GM12875 (cell line): ENCODE measurements at regions not wholly inside any gene's neighbourhood (a gene's known extent, or its start where the extent isn't known, plus 50 kb on each side); places are given as distances from the start of the nearest gene placed in this dataset.

ENCODE experiments used
- H3K4me3 ChIP-seq: one replicate; pipeline ENCODE4 v1.5.1; 2011; ENCODE audit warnings: low read depth, low read length, control low read depth
- CTCF ChIP-seq: IDR thresholded peaks from 2 replicates; pipeline ENCODE4 v1.5.1; 2011; ENCODE audit warnings: low read depth, mild to moderate bottlenecking, control low read depth, inconsistent platforms, low read length, moderate library complexity, borderline replicate concordance; ENCODE audit not compliant: insufficient read depth

DNA sequence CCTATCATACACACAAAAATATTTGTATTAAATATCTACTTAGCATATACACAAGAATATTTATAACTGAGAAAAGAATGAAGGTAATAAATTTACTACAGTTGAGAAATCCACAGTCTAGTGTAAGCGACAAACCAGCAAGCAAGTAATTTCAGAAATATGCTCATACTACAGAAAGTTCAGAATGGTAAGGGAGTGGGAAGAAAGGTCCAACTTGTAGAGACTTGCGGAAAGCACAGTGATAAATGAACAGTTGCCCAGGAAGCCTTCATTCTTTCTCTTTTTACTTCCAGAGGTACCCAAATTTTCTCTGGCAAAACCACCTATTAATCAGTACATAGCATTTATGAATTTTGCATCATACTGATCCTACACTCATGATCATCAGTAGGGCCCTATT is 438.1 kb upstream of the PCDH10 start:
- H3K4me3 ChIP-seq = no peak overlapping the region
- no peak for TF ChIP-seq CTCF

DNA sequence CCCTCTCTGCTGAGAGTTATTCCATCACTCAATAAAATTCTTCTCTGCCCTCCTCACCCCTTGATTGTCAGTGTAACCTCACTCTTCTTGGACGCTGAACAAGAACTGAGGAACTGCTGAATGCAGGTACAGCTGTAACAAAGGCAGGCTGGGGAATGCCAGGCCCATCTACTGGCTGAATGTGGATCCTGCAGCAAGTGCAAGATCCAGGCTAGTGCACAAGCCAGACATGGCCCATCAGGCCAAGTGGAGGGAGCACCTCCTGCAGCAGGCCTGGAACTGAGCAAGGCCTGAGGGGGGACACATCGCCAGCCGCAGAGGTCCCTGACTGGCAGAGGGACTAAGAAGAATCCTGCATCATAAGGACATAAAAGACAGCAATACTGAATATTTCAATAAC is 411.8 kb upstream of the PCDH10 start:
- no peak overlapping the region for H3K4me3 ChIP-seq
- TF ChIP-seq CTCF = no peak

DNA sequence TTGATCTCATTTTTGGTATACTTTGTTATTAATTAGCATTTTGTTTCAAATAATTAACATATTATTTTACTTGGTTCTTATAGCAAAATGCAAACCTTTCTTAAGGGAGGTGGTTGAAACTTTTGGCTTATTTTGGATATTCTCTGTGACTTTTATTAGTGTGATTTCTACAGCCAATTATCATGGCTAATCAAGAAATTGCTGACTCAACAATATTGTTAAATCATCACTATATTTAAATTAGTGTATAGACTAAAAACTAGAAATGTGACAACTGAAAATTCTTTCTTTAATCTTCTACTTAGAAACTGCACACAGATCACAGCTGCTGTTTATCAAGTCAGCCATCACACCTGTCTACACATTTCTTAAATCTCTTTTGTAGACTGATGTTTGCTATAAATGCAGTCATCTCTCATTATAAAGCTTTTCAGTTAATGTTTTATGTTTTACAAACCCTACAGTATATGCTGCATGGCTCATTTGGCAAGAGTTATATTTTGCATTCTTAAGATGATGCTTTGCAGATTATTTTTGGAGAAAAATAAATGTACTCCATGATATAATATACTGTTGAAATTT is 389.8 kb upstream of the PCDH10 start:
- H3K4me3 ChIP-seq = no peak overlapping the region
- TF ChIP-seq CTCF = no peak

DNA sequence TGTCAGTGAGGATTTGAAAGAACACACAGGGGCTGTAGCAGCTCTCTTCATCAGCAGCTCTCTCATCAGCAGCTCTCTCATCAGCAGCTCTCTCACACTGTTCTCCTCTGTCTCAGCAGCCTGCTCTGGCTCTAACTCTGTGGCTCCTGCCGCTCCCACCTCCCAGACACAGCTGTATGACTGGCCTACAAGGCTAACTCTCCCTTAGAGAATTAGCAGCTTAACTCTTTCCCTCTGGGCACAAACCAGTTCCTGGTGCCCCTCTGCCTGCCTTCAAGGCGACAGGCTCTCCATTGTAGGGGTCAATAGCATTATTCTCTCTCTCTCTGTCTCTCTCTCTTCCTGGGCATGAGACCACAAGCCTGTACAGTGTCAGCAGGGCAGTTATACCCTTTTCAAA is 385.6 kb upstream of the PCDH10 start:
- no peak overlapping the region for H3K4me3 ChIP-seq
- TF ChIP-seq CTCF = no peak

DNA sequence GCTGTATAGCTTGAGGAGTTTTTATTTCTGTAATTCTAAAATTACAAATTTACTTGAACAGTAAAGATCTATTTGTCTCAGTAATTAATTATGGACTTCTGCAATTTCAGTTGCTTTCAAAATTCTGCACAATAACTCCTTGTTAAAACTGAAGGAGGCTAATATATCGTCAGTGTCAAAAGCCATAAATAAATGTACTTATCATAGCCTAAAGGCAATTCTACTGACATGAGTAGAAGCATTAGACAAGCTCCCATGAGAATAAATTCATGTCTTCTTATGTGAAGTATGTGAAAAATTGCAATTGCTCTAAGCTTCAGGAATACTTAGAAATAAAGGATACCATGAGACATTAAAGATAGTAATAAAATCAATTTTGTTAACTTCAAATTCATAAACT is 381.2 kb upstream of the PCDH10 start:
- TF ChIP-seq CTCF = no peak
- H3K4me3 ChIP-seq = no peak overlapping the region

DNA sequence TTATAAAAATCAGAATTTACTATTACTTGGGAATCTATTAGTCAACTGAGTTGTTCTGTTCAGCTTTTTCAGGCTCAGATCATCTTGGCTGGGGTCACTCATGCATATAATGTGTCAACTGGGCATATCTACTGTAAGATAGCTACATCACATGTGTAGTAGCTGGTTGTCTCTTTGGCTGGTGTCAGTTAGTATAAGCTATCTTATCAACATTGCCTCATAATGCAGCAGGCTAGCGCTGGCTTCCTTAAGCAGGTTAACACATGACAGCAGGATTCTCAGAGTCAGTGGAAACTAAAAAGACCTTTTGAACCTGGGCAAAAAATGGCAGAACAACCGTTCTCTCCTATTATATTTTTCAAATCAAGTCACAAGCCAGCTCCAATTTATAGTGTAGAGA is 378.3 kb upstream of the PCDH10 start:
- H3K4me3 ChIP-seq = no peak overlapping the region
- TF ChIP-seq CTCF = no peak

DNA sequence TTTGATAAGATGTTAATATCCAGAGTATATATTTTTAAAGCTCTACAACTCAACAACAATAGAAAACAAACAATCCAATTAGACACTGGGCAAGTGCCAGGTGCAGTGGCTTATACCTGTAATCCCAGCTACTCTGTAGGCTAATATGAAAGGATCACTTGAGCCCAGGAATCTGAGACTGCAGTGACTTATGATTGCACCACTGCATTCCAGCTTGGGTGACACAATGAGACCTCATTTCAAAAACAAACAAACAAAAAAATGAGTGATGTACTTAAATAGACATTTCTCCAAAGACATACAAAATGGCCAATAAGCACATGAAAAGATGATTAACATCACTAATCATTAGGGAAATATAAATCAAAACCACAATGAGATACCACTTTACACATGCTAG is 356.8 kb upstream of the PCDH10 start:
- TF ChIP-seq CTCF = no peak
- no peak overlapping the region for H3K4me3 ChIP-seq
